CD4-positive, alpha-beta T cell treated with Interleukin-6 for 4 hours (primary cell): ENCODE measurements at regions not wholly inside any gene's neighbourhood (a gene's known extent, or its start where the extent isn't known, plus 50 kb on each side); places are given as distances from the start of the nearest gene placed in this dataset.

Source experiments
- DNase-seq: peaks from one replicate; pipeline ENCODE4 v3.0.0-alpha.2; 2020; ENCODE audit warnings: mixed read lengths

DNA sequence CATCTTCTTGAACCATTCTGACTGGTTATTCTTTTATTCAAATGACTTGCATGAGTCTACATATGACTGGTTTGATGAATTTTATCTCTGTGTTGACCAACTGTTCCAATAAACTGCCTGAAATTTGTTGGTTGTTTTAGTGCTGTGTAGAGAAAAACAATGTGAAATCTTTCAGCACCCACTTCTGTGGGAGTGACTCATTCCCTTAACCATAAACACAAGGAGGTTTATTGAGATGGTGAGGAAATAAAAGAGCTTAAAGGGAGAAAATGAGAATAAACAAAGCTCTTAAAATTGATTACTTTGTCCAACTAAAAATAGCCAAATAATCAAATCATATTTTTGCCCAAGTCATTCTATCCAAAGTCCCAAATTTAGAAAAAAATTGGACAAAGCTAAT, 341.1 kb downstream of the TGFB2 start:
- DNase-seq: no peak

DNA sequence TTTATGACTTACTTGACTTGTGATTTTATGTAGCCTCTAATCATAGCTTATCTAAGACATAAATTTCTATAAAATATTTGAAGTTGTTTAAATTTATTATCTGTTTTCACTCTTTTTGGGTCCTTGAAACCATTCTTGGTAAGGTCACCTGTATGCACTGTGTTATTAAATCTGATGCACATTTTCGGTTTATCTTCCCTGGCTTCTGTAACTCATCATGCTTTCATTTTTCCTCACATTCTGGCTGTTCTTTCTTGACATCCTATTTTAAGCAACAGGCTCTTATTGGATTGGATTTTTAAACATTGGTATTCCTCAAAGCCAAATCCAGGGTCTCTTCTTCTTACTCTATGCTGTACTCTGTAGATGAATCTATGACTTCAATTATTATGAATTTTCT, 341.6 kb downstream of the TGFB2 start:
- no peak for DNase-seq

DNA sequence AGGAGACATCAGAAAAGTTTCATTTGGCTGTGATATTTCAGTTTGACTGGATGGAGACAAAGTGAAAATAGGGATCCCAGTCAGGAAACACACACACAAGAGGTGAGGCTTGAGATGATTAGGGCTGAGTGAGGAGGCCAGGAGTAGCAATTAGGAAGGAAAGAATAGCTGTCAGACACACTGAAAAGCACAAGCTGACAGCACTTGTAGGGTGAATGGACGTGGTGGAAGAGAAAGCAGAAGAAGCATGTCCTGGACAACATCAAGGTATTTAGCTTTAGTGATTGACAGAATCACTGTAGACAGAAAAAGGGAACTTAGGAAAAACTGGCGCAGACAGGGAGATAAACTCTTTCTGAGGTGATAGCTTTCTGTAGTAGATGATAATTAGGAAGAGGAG, 347.7 kb downstream of the TGFB2 start:
- DNase-seq: no peak

DNA sequence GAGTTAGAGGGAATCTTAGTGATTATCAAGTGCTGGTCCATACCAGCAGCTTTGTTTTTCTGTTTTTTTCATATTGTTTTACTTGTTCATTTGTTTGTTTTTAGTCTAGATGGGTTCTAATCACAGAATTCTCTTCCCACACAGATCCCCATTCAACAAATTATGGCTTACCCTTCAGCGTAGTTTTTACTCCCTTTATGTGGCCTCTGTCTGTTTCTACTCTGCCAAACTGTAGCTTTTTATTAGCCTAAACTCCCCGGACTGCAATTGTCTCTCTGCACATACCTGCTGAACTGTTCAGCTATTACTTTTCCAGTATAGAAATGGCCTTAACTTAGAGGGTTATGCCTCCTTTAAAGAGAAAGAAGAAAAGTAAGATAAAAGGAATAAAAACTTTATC, 348.5 kb downstream of the TGFB2 start:
- no peak for DNase-seq

DNA sequence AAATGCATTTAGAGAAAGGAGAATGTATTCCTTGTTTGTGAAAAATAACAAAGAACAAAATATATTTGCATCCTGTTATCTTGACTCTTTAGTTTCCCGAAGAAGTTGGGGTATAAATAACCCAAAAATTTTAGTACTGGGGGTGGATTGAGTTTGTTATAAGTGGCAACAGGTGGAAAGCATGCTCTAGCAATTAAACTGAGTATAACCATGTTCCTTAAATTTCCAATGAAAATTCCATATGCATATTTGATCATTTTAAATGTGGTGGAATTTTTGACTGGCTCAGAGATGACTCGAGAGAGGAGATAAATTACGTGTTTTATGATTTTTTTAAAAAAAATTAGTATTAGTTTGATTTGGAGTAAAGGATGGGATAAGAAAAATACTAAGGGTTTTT, 348.9 kb downstream of the TGFB2 start:
- DNase-seq: no peak

DNA sequence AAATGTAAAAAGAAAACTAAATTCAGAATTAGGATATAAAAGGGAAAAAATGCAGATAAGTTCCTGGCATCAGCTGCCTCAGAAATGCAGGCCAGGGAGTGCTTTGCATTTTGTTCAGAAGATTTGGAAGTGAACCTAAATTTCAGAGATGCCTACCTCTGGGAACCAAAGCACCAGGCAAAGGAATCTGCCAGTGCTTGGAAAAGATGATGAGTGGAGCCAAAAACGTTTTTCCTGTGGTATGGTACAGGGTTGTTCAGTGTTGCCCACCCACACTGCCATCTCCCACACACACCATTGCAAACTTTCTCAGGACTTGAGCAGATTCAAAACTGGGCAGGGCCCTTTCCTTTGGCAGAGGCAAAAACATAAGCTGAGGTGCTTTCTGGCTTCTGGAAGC, 349.5 kb downstream of the TGFB2 start:
- no peak for DNase-seq

DNA sequence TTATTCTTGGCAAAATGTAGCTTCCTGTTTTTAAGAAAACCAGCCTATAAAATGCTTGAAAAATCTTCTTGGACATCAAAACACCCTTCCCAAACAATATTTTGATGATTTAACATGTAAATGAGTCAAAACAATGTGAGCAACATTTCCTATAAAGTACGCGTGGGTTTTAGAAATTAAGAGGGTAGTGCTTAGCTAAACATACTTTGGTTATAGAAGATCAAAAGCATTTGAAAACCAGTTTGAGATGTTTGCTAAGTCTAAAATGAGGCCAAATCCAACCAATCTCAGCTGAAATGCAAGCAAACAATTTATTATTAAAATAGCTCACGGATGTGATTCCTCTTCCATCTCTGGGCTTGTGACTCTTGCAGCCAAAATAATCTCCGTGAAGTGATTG, 350.4 kb downstream of the TGFB2 start:
- DNase-seq: no peak

DNA sequence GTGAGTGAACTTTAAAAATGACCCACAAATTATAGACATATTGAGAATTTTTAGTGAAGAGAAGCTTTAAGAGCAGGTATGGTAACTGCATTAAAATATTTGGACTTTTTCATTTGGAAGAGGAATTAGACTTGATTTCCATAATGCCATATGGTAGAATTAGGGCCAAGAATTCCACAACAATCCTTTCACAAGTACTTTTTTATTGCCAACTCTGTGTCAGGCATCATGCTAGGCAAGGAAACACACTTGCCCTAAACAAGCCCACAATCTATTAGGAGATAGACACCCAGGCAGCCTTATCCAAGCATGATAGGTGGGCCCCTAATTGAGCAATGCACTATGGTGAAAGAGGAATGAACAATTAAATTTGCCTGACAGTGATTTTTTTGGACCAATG, 353.0 kb downstream of the TGFB2 start:
- no peak for DNase-seq

DNA sequence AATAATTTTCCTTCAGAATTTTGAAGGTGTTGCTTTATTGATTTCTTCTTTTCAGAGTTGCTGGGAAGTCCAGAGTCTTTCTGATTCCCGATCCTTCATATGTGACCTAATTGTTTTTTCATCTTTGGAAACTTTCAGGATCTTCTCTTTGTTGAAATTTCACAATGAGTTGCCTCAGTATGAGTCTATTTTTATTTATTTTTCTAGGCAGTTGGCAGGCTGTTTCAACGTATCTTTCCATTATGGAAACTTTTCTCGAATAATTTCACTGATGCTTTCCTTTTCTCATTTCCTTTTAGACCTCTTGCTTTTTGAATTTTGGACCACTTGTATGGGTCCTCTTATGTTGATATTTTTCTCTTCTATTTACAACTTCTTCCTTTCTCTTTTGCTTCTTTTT, 354.3 kb downstream of the TGFB2 start:
- DNase-seq: no peak

DNA sequence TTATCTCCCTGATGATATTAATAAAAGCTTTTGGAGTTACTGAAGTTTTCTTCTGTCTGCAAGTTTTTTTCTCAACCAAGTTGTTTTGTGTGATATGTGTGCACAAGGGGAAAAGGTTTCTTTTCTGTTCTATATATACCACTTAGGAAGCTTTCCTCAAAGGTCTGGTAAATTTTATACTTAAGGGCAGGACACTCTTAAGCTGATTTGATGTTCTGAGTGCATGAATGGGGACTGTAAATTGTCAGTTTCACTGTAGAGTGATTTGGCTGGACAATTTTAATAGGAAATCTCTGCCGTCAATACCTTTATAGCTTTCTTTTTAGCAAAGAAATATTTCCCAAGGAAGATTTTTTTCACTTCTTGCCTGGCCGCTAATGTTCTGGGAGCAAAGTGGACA, 354.7 kb downstream of the TGFB2 start:
- DNase-seq: no peak

DNA sequence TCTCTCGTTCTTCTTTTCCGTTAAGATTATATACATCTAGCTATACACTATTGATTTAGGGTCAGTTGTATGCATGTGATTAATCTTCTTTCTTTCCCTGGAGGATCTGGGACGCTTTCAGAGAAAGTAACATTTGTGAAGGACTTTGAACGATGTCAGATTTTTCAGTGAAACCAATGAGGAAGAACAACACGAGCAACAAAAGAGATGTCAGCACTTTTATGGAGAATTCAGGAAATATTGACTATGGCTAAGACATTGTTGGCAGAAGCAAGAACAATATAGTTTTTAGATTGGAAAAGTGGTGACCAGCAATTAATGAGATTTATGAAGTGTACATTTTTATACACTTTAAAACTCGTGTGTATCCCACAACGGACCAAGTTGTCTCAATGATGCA, 355.5 kb downstream of the TGFB2 start:
- DNase-seq: no peak

DNA sequence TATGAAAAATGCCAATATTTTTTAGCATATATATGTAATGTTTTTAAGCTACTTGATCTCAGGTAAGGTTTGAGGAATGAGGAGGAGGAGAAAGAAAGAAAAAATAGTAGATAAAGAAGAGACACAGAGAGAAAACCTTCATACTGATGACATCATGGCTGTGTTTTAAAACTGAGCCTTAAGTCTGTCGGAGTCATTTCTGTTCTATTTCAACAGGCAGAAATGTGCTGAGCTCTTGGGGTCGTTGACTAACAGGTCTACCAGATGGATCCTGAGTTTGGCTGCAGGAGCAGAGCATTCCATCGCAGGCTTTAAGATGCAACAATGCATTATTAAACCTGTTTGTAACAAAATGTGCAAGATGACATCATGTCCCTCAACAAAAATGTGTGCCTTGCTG, 356.0 kb downstream of the TGFB2 start:
- DNase-seq: no peak

DNA sequence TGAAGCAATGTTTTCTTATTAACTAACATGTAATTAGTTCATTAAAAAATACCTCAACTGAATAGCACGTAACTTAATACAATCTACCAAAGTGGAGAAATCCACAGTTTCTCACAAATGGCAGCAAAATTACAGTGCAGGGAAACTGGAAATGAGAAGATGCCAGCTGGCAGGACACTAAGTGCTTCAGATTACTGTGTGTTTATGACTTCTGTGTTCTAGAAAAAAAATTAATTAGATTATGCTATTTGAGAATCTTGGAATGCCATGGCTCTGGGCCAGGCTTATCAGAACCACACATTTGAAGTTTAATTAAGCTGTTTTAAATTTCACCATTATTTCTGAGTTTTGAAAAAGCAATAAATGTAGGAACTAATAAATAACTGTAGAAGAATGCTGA, 357.6 kb downstream of the TGFB2 start:
- no peak for DNase-seq

DNA sequence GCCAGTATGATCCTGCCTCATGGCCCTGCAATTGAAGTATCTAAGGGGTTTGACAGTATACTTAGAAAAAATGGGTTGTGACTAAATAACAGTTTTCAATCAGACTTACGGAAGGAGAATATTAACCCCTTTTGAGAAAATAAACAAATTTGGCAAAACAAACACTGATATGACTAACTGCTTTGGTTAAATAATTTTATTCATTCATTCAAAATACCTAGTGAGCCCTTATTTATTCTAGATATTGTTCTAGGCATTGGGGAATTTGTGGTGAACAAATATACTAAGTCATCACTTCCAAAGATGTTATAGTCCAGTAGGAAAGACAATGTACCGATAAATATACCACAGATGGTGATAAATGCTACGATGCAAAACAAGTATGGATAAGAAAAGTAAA, 358.7 kb downstream of the TGFB2 start:
- DNase-seq: no peak

DNA sequence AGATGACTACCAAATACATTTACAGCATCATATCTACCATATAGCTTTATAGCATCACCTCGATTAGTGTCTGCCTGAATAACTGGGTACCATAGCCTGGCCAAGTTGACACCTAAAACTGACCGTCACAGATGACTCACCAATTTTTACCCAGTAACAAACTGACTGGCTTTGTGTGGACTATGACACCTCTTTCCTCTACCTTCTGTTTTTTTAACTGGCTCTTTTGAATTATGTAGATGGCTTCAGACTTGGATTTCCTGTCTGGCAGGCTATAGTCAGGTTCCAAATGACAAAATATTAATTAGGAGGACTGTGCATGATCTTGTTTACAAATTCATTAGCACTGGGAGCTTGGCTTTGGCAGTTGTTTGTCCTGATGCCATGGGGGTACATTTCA, 360.3 kb downstream of the TGFB2 start:
- DNase-seq: no peak

DNA sequence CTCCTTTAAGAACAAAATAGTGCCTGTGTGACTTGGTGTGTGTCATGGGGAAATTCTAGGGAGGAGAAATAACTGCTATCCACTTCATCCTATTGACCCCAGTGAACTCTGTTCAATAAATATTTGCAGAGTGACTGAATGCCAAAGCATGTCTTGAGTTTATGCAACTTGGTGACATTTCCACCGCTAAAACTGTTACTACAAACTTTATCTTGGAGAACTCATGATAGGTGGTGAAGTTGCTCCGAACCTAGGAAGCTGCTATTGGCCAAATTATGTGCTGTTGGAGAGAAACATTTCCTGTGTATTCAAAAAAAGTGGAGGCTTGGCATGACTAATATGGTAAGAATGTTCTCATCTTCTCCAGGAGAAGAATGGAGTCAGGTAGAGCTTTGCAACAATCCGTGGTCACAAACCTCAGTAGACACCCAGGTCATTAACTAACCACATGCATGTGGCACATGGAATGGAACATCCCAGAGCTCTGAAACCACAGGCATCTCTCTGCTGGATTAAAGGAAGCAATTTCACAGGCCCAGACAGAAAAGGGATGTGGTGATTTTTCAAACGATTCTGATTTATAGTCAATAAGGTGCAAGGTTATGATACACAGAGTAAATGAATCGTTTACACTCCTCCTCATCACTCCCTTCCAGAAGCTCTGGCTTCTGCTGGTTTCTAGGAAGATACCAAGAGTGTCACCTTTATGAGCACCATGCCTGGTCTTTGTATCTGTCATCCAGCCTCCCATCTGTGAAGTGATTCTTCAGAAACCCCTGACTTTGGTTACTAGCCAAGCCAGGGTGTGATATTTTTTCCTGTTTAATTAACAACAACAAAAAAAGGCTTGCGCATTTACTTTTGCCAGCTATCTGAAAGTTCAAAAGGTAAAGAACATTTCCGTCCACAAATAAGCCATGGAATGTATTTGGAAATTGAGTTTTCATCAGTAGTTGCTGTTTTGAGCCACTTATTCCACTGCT, 361.1 kb downstream of the TGFB2 start:
- no peak for DNase-seq

DNA sequence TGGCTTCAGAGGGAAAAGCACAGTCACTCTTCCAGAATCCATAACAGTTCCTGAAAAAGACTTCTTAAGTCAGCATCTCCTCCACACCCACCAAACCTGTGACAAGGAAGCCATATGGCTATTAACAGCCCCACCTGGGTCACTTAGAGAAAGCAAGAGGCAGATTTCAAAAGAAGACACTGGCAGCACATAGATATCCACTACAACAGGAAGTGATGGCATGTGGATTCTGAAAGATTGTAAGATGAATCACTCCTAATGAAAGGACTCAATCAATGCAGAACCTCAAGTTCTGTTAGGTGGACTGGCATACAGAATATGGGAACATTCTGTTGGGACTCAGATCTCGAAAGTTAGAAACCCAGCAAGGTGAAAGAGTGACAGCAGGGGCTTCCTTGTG, 365.9 kb downstream of the TGFB2 start:
- DNase-seq: no peak

DNA sequence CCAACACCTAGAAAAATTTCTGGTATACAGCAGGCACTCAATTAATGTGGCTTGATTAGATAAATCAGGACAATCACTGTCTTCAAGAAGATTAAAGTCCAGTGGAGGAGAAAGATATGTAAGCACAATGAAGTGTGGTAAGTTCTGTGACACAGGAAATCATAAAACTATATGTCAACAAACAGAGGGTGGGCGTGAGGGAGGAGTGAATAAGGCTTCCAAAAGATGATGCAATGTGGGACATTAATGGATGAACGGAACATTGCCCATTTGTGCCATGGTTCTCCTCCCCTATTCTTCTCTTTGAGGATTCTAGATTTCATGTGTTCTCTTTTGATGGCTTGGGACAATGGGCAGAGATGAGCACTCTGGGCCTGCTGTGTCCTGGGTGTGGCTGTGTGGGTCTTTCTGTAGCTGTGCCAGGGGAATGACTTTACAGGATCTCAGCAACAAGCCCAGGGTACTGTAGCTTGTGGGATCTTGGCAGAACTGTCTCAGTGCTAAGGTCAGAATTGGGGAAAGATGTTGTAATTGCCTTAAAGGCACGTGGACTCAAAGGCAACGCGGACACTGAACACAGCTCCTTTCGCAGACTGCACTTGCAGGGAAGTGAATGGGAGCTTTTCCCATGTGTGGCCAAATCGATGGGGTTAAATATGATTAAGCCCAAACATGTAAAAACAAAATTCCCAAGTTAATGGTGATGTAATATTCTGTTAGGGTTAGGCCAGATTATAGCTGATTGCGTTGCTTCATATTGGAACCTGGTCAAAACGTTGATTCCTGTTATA, 366.9 kb downstream of the TGFB2 start:
- no peak for DNase-seq

DNA sequence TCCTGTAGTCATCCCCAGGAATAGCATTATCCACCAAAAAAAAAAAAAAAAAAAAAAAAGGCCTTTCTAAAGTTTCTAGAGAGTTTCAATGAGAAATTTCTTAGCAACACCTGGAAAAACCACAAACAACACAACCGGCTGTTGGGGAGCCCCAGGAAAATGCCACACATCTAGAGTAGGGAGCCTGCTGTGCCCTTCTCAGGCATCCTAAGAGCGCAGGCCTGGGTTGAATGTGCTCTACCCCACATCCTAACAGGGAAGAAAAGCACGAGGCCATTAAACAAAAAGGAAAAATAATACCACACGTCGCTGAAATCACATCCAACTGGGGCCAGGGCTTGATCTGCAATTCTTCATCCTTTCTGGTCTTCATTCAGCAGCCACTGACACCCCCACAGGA, 367.5 kb downstream of the TGFB2 start:
- no peak for DNase-seq

DNA sequence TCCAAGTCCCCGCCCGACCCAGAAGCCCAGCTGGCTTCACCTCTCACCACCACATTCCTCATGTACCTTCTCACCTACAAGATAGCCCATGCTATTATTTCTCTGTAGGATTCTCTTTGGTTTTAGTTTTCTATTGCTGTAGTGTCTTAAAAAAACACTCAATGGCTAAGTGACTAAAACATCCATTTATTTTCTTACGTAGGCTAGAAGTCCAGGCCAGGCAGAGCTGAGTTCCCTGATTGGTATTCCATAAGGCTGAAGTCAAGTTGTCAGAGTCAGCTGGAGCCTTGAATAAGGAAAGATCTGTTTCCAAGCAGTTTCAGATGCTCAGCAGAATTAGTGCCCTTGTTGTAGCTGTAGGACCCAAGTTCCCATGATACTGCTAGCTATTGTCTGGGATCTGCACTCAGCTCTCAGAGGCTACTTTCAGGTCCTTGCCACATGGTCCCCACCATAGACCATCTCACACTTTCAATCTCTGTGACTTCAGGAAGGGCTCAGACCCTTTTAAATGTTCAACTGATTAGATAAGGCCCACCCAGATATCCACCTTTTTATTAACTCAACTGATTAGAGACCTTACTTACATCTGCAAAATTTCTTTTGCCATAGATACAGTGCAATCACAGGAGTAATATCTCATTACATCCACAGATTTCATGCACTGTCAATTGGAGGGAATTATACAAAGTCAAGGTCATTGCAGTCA, 371.0 kb downstream of the TGFB2 start:
- no peak for DNase-seq

DNA sequence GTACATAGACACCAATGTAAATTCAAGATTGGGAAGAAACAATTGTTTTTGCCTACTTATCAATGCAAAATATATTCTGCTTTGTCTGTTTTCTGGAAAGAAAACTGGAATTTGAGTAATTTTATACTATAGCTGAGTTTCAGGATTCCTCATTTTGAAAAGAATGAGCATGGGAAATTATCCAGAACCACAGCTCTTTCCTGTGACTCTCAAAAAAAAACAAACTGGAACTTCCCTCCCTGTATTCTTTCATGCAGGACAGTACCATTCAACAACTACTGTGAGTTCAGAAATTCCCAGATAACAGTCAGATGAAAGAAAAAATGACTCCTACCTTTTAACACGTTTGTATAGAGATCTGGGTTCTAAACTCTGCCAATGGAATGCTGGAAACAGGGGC, 372.4 kb downstream of the TGFB2 start:
- no peak for DNase-seq

DNA sequence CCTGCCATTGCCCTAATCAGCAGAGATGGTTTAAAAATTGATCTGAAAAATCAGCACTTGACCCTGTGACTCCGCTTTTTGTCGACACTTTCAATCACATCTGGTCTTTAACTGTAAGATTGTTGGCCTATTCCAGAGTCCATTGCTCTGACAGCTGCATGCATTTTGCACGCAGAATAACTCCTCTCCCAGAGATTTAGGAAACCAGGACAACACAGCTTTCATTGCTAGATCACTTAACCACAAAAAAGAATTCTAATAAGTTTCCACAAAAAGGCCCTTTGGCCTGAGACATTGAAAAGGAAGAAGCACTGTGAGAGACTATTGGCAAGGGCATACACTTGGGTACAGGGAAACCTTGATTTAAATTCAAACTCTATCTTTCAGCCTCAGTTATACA, 373.1 kb downstream of the TGFB2 start:
- DNase-seq: no peak

DNA sequence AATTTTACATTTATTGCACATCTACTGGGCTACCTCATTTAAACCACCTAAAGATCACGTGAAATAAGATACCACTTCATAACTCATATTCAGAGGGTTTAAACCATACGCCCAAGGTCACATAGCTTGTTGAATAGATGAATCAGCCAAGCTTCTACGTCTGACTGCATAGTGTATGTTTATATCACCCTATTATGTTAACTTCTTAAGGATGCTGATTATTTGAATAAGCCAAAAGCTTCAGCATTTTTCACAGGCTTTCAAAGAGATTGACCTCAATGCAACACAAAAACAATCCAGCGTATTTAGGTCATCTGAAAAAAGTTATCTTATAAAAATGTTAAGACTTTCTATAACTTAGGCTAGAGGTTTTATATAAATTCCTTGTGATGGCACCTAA, 373.8 kb downstream of the TGFB2 start:
- no peak for DNase-seq
